Chondrocyte (in vitro differentiated cells): ENCODE measurements at regions not wholly inside any gene's neighbourhood (a gene's known extent, or its start where the extent isn't known, plus 50 kb on each side); places are given as distances from the start of the nearest gene placed in this dataset.

Experiments used
- DNase-seq: peaks from one replicate; pipeline ENCODE4 v3.0.0; 2021; ENCODE audit warnings: mixed read lengths, low spot score
- H3K27ac Mint-ChIP-seq: one replicate; pipeline ENCODE4 v1.8.0; 2021; ENCODE audit warnings: mild to moderate bottlenecking, moderate library complexity, mixed read lengths; ENCODE audit not compliant: unreplicated experiment
- H3K27me3 Mint-ChIP-seq: 2 replicates; pipeline ENCODE4 v1.8.0; 2021; ENCODE audit warnings: low read depth, mixed read lengths
- H3K36me3 Mint-ChIP-seq: 2 replicates; pipeline ENCODE4 v1.8.0; 2021; ENCODE audit warnings: low read depth, mixed read lengths
- H3K4me1 Mint-ChIP-seq: 2 replicates; pipeline ENCODE4 v1.8.0; 2021; ENCODE audit warnings: low read depth, mild to moderate bottlenecking, mixed read lengths
- H3K4me3 Mint-ChIP-seq: one replicate; pipeline ENCODE4 v1.8.0; 2021; ENCODE audit warnings: mild to moderate bottlenecking, moderate library complexity, mixed read lengths; ENCODE audit not compliant: unreplicated experiment
- H3K9me3 Mint-ChIP-seq: 2 replicates; pipeline ENCODE4 v1.8.0; 2021; ENCODE audit warnings: low read depth, mixed read lengths
- TF ChIP-seq, protein P1 (sequence below): fragments of 200-600 bp; sonication (generic); IDR thresholded peaks from 2 replicates; pipeline ENCODE4 v1.5.0; 2021; ENCODE audit warnings: antibody characterized with exemption, mild to moderate bottlenecking, moderate library complexity

DNA sequence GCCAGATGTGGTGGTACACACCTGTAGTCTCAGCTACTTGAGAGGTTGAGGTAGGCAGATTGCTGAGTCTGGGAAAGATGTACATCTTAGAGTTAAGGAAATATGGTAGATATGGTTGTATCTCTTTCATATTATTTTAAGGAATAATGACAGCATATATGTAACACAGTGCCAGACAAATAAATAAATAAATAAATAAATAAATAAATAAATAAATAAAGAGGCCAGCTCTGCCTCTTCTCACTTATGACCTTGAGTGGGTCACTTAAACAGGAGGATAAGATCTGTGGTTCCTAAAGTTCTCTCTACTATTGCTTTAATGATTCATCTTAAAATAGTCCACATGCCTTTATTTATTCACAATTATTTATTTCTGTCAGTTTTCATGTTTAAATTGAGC lies 890.9 kb upstream of the TENM4 start:
- TF ChIP-seq, protein P1, sequence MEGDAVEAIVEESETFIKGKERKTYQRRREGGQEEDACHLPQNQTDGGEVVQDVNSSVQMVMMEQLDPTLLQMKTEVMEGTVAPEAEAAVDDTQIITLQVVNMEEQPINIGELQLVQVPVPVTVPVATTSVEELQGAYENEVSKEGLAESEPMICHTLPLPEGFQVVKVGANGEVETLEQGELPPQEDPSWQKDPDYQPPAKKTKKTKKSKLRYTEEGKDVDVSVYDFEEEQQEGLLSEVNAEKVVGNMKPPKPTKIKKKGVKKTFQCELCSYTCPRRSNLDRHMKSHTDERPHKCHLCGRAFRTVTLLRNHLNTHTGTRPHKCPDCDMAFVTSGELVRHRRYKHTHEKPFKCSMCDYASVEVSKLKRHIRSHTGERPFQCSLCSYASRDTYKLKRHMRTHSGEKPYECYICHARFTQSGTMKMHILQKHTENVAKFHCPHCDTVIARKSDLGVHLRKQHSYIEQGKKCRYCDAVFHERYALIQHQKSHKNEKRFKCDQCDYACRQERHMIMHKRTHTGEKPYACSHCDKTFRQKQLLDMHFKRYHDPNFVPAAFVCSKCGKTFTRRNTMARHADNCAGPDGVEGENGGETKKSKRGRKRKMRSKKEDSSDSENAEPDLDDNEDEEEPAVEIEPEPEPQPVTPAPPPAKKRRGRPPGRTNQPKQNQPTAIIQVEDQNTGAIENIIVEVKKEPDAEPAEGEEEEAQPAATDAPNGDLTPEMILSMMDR = no peak
- H3K27me3 Mint-ChIP-seq = peaks cover 10% of the 10 kb centered on the region
- peaks cover 1% of the 10 kb centered on the region for H3K36me3 Mint-ChIP-seq
- no peaks in the 10 kb centered on the region for H3K4me1 Mint-ChIP-seq
- H3K9me3 Mint-ChIP-seq = peaks cover 6% of the 10 kb centered on the region
- H3K27ac Mint-ChIP-seq = no peak overlapping the region
- no peak overlapping the region for H3K4me3 Mint-ChIP-seq
- DNase-seq = no peak

DNA sequence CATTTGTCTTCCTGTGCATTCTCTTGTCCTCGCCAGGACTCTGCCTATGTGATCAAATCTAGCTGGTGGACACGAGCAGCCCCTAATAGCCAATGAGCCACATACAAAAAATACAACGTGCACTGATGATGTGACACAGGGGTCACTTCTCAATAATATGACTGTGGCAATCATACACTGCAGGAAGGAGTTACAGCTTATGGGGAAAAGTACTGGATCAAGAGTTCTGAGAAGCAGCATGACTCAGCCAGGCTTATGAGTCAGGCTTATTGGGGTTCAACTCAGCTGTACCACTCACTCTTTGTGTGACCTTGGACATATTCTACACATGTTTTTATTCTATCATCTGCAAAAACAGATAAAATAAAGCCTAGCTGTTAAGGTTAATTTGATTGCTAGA lies 889.4 kb upstream of the TENM4 start:
- Mint-ChIP-seq H3K4me3 (no peak overlapping the region), H3K4me1 (no peaks in the 10 kb centered on the region), H3K27me3 (peaks cover 10% of the 10 kb centered on the region), H3K9me3 (peaks cover 6% of the 10 kb centered on the region), H3K36me3 (peaks cover 1% of the 10 kb centered on the region), H3K27ac (no peak overlapping the region)
- TF ChIP-seq, protein P1 = no peak
- no peak for DNase-seq

DNA sequence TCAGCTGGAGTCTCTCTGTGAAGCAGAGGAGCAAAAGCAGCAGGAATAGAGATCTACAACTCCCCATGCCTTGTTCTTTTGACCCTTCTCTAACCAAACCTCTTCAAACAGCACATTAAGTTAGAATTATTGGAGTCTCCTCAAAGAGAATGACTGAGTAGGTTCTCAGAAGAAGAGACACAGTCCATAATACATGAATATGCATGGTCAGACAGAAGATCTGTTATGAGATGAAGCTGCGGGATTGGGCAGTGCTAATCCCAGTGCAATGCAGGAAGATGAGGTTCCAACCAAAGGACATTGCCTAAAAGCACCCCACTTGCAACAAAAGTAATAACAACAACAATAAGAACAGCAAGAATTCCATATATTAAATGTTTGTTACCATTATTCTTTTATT lies 887.9 kb upstream of the TENM4 start:
- peaks cover 1% of the 10 kb centered on the region for H3K36me3 Mint-ChIP-seq
- no peak for DNase-seq
- no peak overlapping the region for H3K4me3 Mint-ChIP-seq
- H3K9me3 Mint-ChIP-seq = peaks cover 6% of the 10 kb centered on the region
- no peaks in the 10 kb centered on the region for H3K4me1 Mint-ChIP-seq
- no peak overlapping the region for H3K27ac Mint-ChIP-seq
- TF ChIP-seq, protein P1 = no peak
- peaks cover 10% of the 10 kb centered on the region for H3K27me3 Mint-ChIP-seq

DNA sequence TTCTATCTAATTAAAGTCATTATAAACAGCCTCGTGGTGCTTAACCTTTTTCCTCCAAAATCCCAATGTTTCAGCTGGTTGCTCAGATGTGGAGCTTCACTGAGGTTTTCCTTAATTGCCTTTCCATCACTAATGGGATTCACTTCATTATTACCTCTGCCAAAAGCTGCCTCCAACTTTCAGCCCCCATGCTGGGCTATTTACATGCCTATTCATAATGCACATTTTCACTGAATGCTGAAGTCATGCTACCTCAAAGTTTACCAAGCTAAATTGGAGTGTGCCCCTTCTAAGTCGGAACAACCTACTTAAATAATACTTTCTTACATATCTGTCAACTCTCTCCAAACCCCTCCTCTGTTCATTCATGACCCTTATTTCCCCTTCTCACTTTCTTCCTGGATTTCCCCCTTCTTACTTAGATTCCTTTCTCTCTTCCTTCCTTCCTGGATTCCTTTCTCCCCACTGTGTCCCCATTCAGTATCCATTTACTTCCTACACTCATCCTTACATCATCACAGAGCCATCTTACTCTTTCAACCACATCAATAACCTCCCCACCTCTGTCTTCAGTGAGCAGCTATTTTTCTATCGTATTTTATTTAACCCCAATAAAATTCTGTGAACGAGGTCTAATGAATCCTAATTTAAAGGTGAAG lies 887.3 kb upstream of the TENM4 start:
- DNase-seq = no peak
- H3K36me3 Mint-ChIP-seq = peaks cover 1% of the 10 kb centered on the region
- H3K4me3 Mint-ChIP-seq = no peak overlapping the region
- TF ChIP-seq, protein P1 = no peak
- H3K4me1 Mint-ChIP-seq = no peaks in the 10 kb centered on the region
- peaks cover 13% of the 10 kb centered on the region for H3K27me3 Mint-ChIP-seq
- H3K27ac Mint-ChIP-seq = no peak overlapping the region
- H3K9me3 Mint-ChIP-seq = peaks cover 6% of the 10 kb centered on the region

DNA sequence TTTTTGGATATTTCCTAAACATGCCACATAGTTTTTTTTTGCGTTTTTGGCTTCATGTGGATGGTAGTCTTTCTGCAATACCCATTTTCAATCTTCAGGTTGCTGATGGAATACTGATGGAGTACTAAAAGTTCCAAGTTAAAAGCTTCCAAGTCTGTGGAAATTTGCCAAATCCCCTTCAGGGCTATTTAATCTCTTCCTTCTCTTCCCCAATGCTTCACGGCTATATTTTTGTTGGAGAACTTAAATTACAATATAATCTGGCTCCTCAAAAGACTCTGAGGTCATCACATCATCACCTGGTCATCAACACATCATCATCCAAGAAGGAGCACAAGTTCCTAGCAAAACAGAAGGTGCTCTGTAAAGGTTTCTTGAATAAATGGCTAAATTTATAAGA lies 881.0 kb upstream of the TENM4 start:
- Mint-ChIP-seq H3K27me3 (peaks cover 25% of the 10 kb centered on the region), H3K4me3 (no peak overlapping the region), H3K9me3 (no peaks in the 10 kb centered on the region), H3K27ac (no peak overlapping the region), H3K4me1 (no peaks in the 10 kb centered on the region), H3K36me3 (no peaks in the 10 kb centered on the region)
- TF ChIP-seq, protein P1 = no peak
- no peak for DNase-seq
